Hepatocyte (in vitro differentiated cells): ENCODE measurements at regions not wholly inside any gene's neighbourhood (a gene's known extent, or its start where the extent isn't known, plus 50 kb on each side); places are given as distances from the start of the nearest gene placed in this dataset.

Experiments
- DNase-seq: peaks from one replicate; pipeline ENCODE4 v3.0.0-alpha.2; 2016; ENCODE audit warnings: low spot score
- H2AFZ ChIP-seq: fragments of 200-600 bp; sonication (generic); 2 replicates; pipeline ENCODE4 v1.6.0; 2016; ENCODE audit warnings: antibody characterized with exemption, mild to moderate bottlenecking
- H3K27ac ChIP-seq: fragments of 200-600 bp; sonication (generic); 2 replicates; pipeline ENCODE4 v1.5.1; 2016; ENCODE audit warnings: mild to moderate bottlenecking
- H3K27me3 ChIP-seq: fragments of 200-600 bp; sonication (generic); 2 replicates; pipeline ENCODE4 v1.6.1; 2016
- H3K36me3 ChIP-seq: fragments of 200-600 bp; sonication (generic); replicated peaks from 2 replicates; pipeline ENCODE4 v1.5.1; 2016; ENCODE audit warnings: low read depth; ENCODE audit not compliant: insufficient read depth
- H3K4me1 ChIP-seq: fragments of 200-600 bp; sonication (generic); 2 replicates; pipeline ENCODE4 v1.5.1; 2016; ENCODE audit warnings: mild to moderate bottlenecking, moderate library complexity; ENCODE audit not compliant: insufficient read depth
- H3K4me2 ChIP-seq: fragments of 200-600 bp; sonication (generic); 2 replicates; pipeline ENCODE4 v1.6.0; 2016
- H3K4me3 ChIP-seq: fragments of 200-600 bp; sonication (generic); 2 replicates; pipeline ENCODE4 v1.5.1; 2016; ENCODE audit warnings: mild to moderate bottlenecking
- H3K79me2 ChIP-seq: fragments of 200-600 bp; sonication (generic); 2 replicates; pipeline ENCODE4 v1.6.0; 2017; ENCODE audit warnings: mild to moderate bottlenecking
- H3K9me2 ChIP-seq: fragments of 200-600 bp; sonication (generic); replicated peaks from 2 replicates; pipeline ENCODE4 v1.6.0; 2017; ENCODE audit warnings: mild to moderate bottlenecking; ENCODE audit not compliant: insufficient read depth
- H3K9me3 ChIP-seq: fragments of 200-600 bp; sonication (generic); 2 replicates; pipeline ENCODE4 v1.5.1; 2016; ENCODE audit warnings: low read depth, mild to moderate bottlenecking
- H4K20me1 ChIP-seq: fragments of 200-600 bp; sonication (generic); 2 replicates; pipeline ENCODE4 v1.6.0; 2016; ENCODE audit warnings: mild to moderate bottlenecking; ENCODE audit not compliant: insufficient read depth, poor library complexity, severe bottlenecking
- EZH2 ChIP-seq: fragments of 200-600 bp; sonication (generic); IDR thresholded peaks from 2 replicates; pipeline ENCODE4 v1.6.1; 2016; ENCODE audit warnings: antibody characterized with exemption, mild to moderate bottlenecking, borderline replicate concordance
- EZH2phosphoT487 ChIP-seq: fragments of 200-600 bp; sonication (generic); IDR thresholded peaks from one replicate; pipeline ENCODE4 v1.6.1; 2018; ENCODE audit warnings: antibody characterized with exemption, mild to moderate bottlenecking, low read depth, moderate library complexity; ENCODE audit not compliant: unreplicated experiment, severe bottlenecking
- WGBS: methylation state at CpG from one replicate; pipeline ENCODE4 v1.1.6; 2016; ENCODE audit warnings: low lambda C conversion rate; ENCODE audit errors: missing lambda C conversion rate; 5-methylcytosine and 5-hydroxymethylcytosine counted together
- TF ChIP-seq, protein P1 (sequence below): fragments of 200-600 bp; sonication (generic); IDR thresholded peaks from 2 replicates; pipeline ENCODE4 v1.5.1; 2016; ENCODE audit warnings: antibody characterized with exemption, mild to moderate bottlenecking; ENCODE audit not compliant: poor library complexity

DNA sequence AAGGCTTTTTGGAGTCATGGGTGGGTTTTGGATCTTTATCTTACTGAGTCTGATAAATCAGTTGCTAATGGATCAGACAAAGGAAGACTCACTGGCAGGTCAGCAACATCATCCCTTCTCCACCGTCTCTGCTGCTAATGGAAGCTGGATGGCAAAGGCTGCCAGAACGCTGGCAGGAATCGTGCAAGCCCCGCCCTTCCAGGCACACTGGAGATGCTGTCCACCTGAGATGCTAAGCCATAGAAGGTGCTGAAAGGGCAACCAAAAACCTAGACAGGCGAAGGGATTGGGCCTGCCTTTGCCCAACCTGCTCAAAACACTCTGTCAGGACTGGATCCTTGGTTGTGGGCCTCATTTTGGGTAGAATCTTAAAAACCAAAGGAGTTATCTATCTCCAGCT is 139.5 kb upstream of the FSTL4 start:
- no peaks in the 10 kb centered on the region for H3K4me1 ChIP-seq
- WGBS = 92% methylated on average over 5 of the region's 5 CpGs
- H3K4me3 ChIP-seq = no peak overlapping the region
- no peaks in the 10 kb centered on the region for H3K79me2 ChIP-seq
- no peaks in the 10 kb centered on the region for H3K9me3 ChIP-seq
- no peaks in the 10 kb centered on the region for H3K9me2 ChIP-seq
- H3K36me3 ChIP-seq = no peaks in the 10 kb centered on the region
- H3K27me3 ChIP-seq = peaks cover 13% of the 10 kb centered on the region
- H4K20me1 ChIP-seq = no peaks in the 10 kb centered on the region
- no peak overlapping the region for H3K4me2 ChIP-seq
- H3K27ac ChIP-seq = no peak overlapping the region
- DNase-seq = no peak
- TF ChIP-seq, protein P1, sequence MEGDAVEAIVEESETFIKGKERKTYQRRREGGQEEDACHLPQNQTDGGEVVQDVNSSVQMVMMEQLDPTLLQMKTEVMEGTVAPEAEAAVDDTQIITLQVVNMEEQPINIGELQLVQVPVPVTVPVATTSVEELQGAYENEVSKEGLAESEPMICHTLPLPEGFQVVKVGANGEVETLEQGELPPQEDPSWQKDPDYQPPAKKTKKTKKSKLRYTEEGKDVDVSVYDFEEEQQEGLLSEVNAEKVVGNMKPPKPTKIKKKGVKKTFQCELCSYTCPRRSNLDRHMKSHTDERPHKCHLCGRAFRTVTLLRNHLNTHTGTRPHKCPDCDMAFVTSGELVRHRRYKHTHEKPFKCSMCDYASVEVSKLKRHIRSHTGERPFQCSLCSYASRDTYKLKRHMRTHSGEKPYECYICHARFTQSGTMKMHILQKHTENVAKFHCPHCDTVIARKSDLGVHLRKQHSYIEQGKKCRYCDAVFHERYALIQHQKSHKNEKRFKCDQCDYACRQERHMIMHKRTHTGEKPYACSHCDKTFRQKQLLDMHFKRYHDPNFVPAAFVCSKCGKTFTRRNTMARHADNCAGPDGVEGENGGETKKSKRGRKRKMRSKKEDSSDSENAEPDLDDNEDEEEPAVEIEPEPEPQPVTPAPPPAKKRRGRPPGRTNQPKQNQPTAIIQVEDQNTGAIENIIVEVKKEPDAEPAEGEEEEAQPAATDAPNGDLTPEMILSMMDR = no peak
- TF ChIP-seq EZH2 (no peak), EZH2phosphoT487 (no peak)
- no peak overlapping the region for H2AFZ ChIP-seq

DNA sequence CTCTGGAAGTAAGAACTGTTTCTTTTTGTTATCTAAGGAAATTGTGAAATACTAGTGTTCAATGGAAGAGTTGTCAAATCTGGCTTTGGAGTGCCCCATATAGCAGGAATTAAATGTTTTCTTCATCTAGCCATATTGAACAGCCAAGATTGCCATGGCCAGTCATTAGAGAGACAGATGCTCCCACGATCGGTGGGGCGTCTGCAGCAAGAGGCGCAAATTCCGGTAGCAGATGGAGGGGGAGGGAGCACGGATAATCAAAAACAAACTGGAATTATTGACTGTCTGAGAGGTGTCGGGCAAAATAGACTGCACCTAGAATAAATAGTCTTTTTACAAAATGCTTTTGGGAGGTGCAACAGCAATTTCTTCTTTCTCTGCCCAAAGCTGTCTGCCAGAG is 139.1 kb upstream of the FSTL4 start:
- 94% methylated on average over 7 of the region's 7 CpGs for WGBS
- Histone ChIP-seq H3K4me3 (no peak overlapping the region), H3K27me3 (peaks cover 13% of the 10 kb centered on the region), H3K4me1 (no peaks in the 10 kb centered on the region), H2AFZ (no peak overlapping the region), H3K4me2 (no peak overlapping the region), H3K9me2 (no peaks in the 10 kb centered on the region), H3K79me2 (no peaks in the 10 kb centered on the region), H3K27ac (no peak overlapping the region), H4K20me1 (no peaks in the 10 kb centered on the region), H3K36me3 (no peaks in the 10 kb centered on the region), H3K9me3 (no peaks in the 10 kb centered on the region)
- no peak for DNase-seq
- TF ChIP-seq EZH2 (no peak), EZH2phosphoT487 (no peak)
- TF ChIP-seq, protein P1 = no peak

DNA sequence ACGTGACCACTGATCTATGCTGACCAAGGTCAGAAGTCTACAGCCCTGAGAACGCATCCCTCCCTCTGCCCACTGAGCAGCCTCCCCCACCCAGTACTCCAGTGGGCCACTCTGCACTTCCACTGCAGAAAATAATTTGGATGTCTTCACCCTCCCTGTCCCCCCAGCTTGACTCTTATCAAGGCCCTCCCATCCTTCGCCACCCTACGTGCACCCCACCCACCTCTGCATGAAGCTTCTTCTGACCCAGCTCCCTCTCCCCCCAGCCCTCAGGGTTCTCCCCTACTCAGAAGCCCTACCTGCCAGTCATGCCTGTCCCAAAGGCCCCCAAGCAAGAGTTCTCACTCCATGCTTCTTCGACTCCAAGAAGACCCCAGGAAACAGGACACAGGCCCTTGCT is 138.5 kb upstream of the FSTL4 start:
- no peak overlapping the region for H3K4me2 ChIP-seq
- H3K79me2 ChIP-seq = no peaks in the 10 kb centered on the region
- no peaks in the 10 kb centered on the region for H3K4me1 ChIP-seq
- H3K4me3 ChIP-seq = no peak overlapping the region
- no peak overlapping the region for H3K27ac ChIP-seq
- WGBS = 87% methylated on average over 3 of the region's 5 CpGs
- no peaks in the 10 kb centered on the region for H3K36me3 ChIP-seq
- no peaks in the 10 kb centered on the region for H4K20me1 ChIP-seq
- TF ChIP-seq, protein P1 = no peak
- TF ChIP-seq EZH2phosphoT487 (no peak), EZH2 (no peak)
- peaks cover 10% of the 10 kb centered on the region for H3K27me3 ChIP-seq
- H2AFZ ChIP-seq = no peak overlapping the region
- no peak for DNase-seq
- H3K9me2 ChIP-seq = no peaks in the 10 kb centered on the region
- H3K9me3 ChIP-seq = no peaks in the 10 kb centered on the region

DNA sequence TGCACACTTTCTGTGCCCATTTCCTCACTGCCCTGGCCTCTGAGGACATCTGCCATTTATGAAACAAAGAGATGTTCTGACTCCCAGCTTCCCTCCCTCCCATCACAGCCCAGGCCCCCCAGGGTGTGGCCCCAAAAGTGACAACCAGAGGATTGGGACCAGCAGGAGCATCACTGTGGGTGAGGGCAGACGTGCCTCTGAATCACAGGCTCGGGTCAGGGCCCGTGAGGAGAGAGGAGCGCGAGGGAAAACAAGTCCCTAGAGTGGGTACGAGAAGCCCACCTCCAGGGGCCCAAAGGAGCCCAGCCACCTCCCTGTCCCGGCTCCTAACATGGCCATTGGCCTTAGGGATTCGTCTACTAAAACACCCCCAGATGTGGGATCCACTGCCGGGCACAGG is 138.0 kb upstream of the FSTL4 start:
- no peak overlapping the region for H3K4me3 ChIP-seq
- TF ChIP-seq EZH2 (no peak), EZH2phosphoT487 (no peak)
- TF ChIP-seq, protein P1 = no peak
- no peak overlapping the region for H3K27ac ChIP-seq
- WGBS = 96% methylated on average over 9 of the region's 9 CpGs
- no peaks in the 10 kb centered on the region for H3K36me3 ChIP-seq
- no peaks in the 10 kb centered on the region for H3K4me1 ChIP-seq
- no peak overlapping the region for H3K4me2 ChIP-seq
- no peaks in the 10 kb centered on the region for H3K79me2 ChIP-seq
- H4K20me1 ChIP-seq = no peaks in the 10 kb centered on the region
- H3K9me2 ChIP-seq = no peaks in the 10 kb centered on the region
- H2AFZ ChIP-seq = no peak overlapping the region
- no peak for DNase-seq
- H3K9me3 ChIP-seq = no peaks in the 10 kb centered on the region
- peaks cover 5% of the 10 kb centered on the region for H3K27me3 ChIP-seq
